Keratinocyte (primary cell): ENCODE measurements at regions not wholly inside any gene's neighbourhood (a gene's known extent, or its start where the extent isn't known, plus 50 kb on each side); places are given as distances from the start of the nearest gene placed in this dataset.

Source experiments
- DNase-seq: peaks from one replicate; pipeline ENCODE4 v3.0.0-alpha.2; 2011; ENCODE audit warnings: low read depth, missing footprints, low spot score
- FAIRE-seq: peaks from 2 replicates; lab custom pipeline; 2011; peaks lifted over from hg19 to GRCh38; lab: Jason Lieb, UNC
- H2AFZ ChIP-seq: 2 replicates; pipeline ENCODE4 v1.6.0; 2012; ENCODE audit warnings: low read length, control low read depth, inconsistent platforms; ENCODE audit not compliant: control insufficient read depth
- H3K27ac ChIP-seq: 2 replicates; pipeline ENCODE4 v1.5.1; 2011; ENCODE audit warnings: low read length; ENCODE audit not compliant: control insufficient read depth, insufficient read depth
- H3K27me3 ChIP-seq: 3 replicates; pipeline ENCODE4 v1.6.0; 2011; ENCODE audit warnings: low read length; ENCODE audit not compliant: control insufficient read depth, insufficient read depth; ENCODE audit errors: extremely low read depth
- H3K36me3 ChIP-seq, 2 experiments: 2 replicates in 1 of 2; 3 replicates in 1 of 2; pipeline ENCODE4 v1.5.1; 2011; ENCODE audit warnings: low read length in 2 of 2, mild to moderate bottlenecking in 1 of 2; ENCODE audit not compliant: control insufficient read depth in 2 of 2, insufficient read depth in 2 of 2; ENCODE audit errors: extremely low read depth in 1 of 2
- H3K4me1 ChIP-seq: 3 replicates; pipeline ENCODE4 v1.5.1; 2011; ENCODE audit warnings: low read length; ENCODE audit not compliant: control insufficient read depth, insufficient read depth; ENCODE audit errors: extremely low read depth
- H3K4me2 ChIP-seq: 3 replicates; pipeline ENCODE4 v1.6.0; 2011; ENCODE audit warnings: low read depth, low read length; ENCODE audit not compliant: control insufficient read depth, insufficient read depth; ENCODE audit errors: extremely low read depth
- H3K4me3 ChIP-seq, 3 experiments: fragments of 200-600 bp in 1 of 3; sonication (generic) in 1 of 3; 2 replicates in 2 of 3; 3 replicates in 1 of 3; pipeline ENCODE4 v1.5.1; 2011 to 2016; ENCODE audit warnings: low read length in 3 of 3, mild to moderate bottlenecking in 3 of 3, control low read depth in 2 of 3, inconsistent platforms in 1 of 3, low read depth in 1 of 3, mixed read lengths in 1 of 3, mixed run types in 1 of 3, moderate library complexity in 1 of 3; ENCODE audit not compliant: control insufficient read depth in 2 of 3, insufficient read depth in 2 of 3; ENCODE audit errors: extremely low read depth in 1 of 3
- H3K79me2 ChIP-seq: 2 replicates; pipeline ENCODE4 v1.6.0; 2012; ENCODE audit warnings: low read length; ENCODE audit not compliant: control insufficient read depth, insufficient read depth
- H3K9ac ChIP-seq: 3 replicates; pipeline ENCODE4 v1.6.0; 2011; ENCODE audit warnings: low read length; ENCODE audit not compliant: control insufficient read depth, insufficient read depth; ENCODE audit errors: extremely low read depth
- H3K9me1 ChIP-seq: 3 replicates; pipeline ENCODE4 v1.6.0; 2011; ENCODE audit warnings: low read length; ENCODE audit not compliant: control insufficient read depth, insufficient read depth; ENCODE audit errors: extremely low read depth
- H3K9me3 ChIP-seq: 2 replicates; pipeline ENCODE4 v1.5.1; 2012; ENCODE audit warnings: low read depth, low read length; ENCODE audit not compliant: control insufficient read depth
- H4K20me1 ChIP-seq: 3 replicates; pipeline ENCODE4 v1.6.0; 2011; ENCODE audit warnings: low read length; ENCODE audit not compliant: control insufficient read depth, insufficient read depth; ENCODE audit errors: extremely low read depth
- CTCF ChIP-seq, 3 experiments: IDR thresholded peaks in 1 of 3; conservative IDR thresholded peaks in 1 of 3; optimal IDR thresholded peaks in 1 of 3; 2 replicates in 2 of 3; 3 replicates in 1 of 3; pipeline versions ENCODE3 to v1.5.1; 2011; ENCODE audit warnings: low read length in 3 of 3, mild to moderate bottlenecking in 3 of 3, moderate library complexity in 2 of 3, control low read depth in 1 of 3, inconsistent platforms in 1 of 3; ENCODE audit not compliant: insufficient read depth in 2 of 3; ENCODE audit errors: extremely low read depth in 1 of 3
- EZH2 ChIP-seq: IDR thresholded peaks from one replicate; pipeline ENCODE4 v1.6.1; 2012; ENCODE audit warnings: inconsistent platforms, mild to moderate bottlenecking, low read length, moderate library complexity
- dilution Hi-C: fragments of 300-500 bp; cut with MboI; formaldehyde crosslinking; loops from one replicate; pipeline ENCODE4 v1.7.0; 2020; ENCODE audit warnings: low sequenced_read_pairs; ENCODE audit not compliant: extremely low pct_ligation_motif_present

GRCh38 chr10:117699436-117700075 is 157.0 kb downstream of the EMX2 start:
- Histone ChIP-seq H3K4me3 (no peak overlapping the region), H3K4me1 (peaks cover 6% of the 10 kb centered on the region), H3K9ac (no peak overlapping the region), H3K27me3 (no peaks in the 10 kb centered on the region), H4K20me1 (no peaks in the 10 kb centered on the region), H3K36me3 (no peaks in the 10 kb centered on the region), H3K9me3 (no peaks in the 10 kb centered on the region), H3K79me2 (no peaks in the 10 kb centered on the region), H3K27ac (no peak overlapping the region), H2AFZ (no peak overlapping the region), H3K4me2 (no peak overlapping the region), H3K9me1 (no peaks in the 10 kb centered on the region)
- DNase-seq (no peak), FAIRE-seq (no peak)
- TF ChIP-seq CTCF (optimal IDR thresholded peaks at IDR 0.05 in 1 of 3, IDR thresholded peaks at IDR 0.05 in 1 of 3, conservative IDR thresholded peaks at IDR 0.05 in 1 of 3; ENCODE audit: extremely low read depth in 1 of 3, insufficient read depth in 2 of 3, low read length in 3 of 3) (no peak), EZH2 (no peak)
- dilution Hi-C loops: no loop called here

- Histone ChIP-seq H3K4me2 (no peak overlapping the region), H3K27me3 (no peaks in the 10 kb centered on the region), H3K9me3 (no peaks in the 10 kb centered on the region), H2AFZ (no peak overlapping the region), H3K9me1 (no peaks in the 10 kb centered on the region), H3K9ac (no peak overlapping the region), H4K20me1 (no peaks in the 10 kb centered on the region), H3K79me2 (no peaks in the 10 kb centered on the region), H3K36me3 (no peaks in the 10 kb centered on the region), H3K4me1 (no peaks in the 10 kb centered on the region), H3K4me3 (no peak overlapping the region), H3K27ac (no peak overlapping the region)
- TF ChIP-seq CTCF (optimal IDR thresholded peaks at IDR 0.05 in 1 of 3, IDR thresholded peaks at IDR 0.05 in 1 of 3, conservative IDR thresholded peaks at IDR 0.05 in 1 of 3; ENCODE audit: extremely low read depth in 1 of 3, insufficient read depth in 2 of 3, low read length in 3 of 3) (peak in 2 of 3 experiments; percentile 47 to 54), EZH2 (no peak)
- dilution Hi-C loops: no loop called here
- FAIRE-seq (no peak), DNase-seq (no peak)
Observed at GRCh38 chr10:117710181-117710798, 167.7 kb downstream of the EMX2 start.
